Astrocyte (in vitro differentiated cells and primary cell): ENCODE measurements at regions not wholly inside any gene's neighbourhood (a gene's known extent, or its start where the extent isn't known, plus 50 kb on each side); places are given as distances from the start of the nearest gene placed in this dataset.

Experiments used
- DNase-seq: peaks from one replicate; pipeline ENCODE4 v3.0.0-alpha.2; 2010; ENCODE audit warnings: low read depth
- FAIRE-seq: peaks from 2 replicates; lab custom pipeline; 2011; peaks lifted over from hg19 to GRCh38; lab: Jason Lieb, UNC
- H2AFZ ChIP-seq: 2 replicates; pipeline ENCODE4 v1.6.0; 2012; ENCODE audit warnings: low read depth, low read length, inconsistent platforms
- H3K27ac ChIP-seq: 2 replicates; pipeline ENCODE4 v1.5.1; 2011; ENCODE audit warnings: low read depth, low read length, inconsistent platforms
- H3K27me3 ChIP-seq: 2 replicates; pipeline ENCODE4 v1.6.0; 2011; ENCODE audit warnings: low read length, inconsistent platforms; ENCODE audit not compliant: insufficient read depth
- H3K36me3 ChIP-seq: 2 replicates; pipeline ENCODE4 v1.5.1; 2011; ENCODE audit warnings: low read length, inconsistent platforms; ENCODE audit not compliant: insufficient read depth
- H3K4me1 ChIP-seq: 2 replicates; pipeline ENCODE4 v1.5.1; 2011; ENCODE audit warnings: low read length, inconsistent platforms; ENCODE audit not compliant: insufficient read depth
- H3K4me2 ChIP-seq: 2 replicates; pipeline ENCODE4 v1.6.0; 2012; ENCODE audit warnings: low read length, inconsistent platforms
- H3K4me3 ChIP-seq: 2 replicates; pipeline ENCODE4 v1.5.1; 2011; ENCODE audit warnings: low read depth, mild to moderate bottlenecking, low read length, inconsistent platforms; ENCODE audit not compliant: insufficient read depth
- H3K79me2 ChIP-seq: 2 replicates; pipeline ENCODE4 v1.6.0; 2012; ENCODE audit warnings: mild to moderate bottlenecking, low read length, inconsistent platforms; ENCODE audit not compliant: insufficient read depth
- H3K9ac ChIP-seq: 2 replicates; pipeline ENCODE4 v1.6.0; 2012; ENCODE audit warnings: mild to moderate bottlenecking, low read length, inconsistent platforms
- H3K9me3 ChIP-seq: 2 replicates; pipeline ENCODE4 v1.5.1; 2012; ENCODE audit warnings: low read depth, mild to moderate bottlenecking, low read length, inconsistent platforms; ENCODE audit not compliant: insufficient read depth
- H4K20me1 ChIP-seq: 2 replicates; pipeline ENCODE4 v1.6.0; 2012; ENCODE audit warnings: low read length, inconsistent platforms; ENCODE audit not compliant: insufficient read depth
- H3K27ac Mint-ChIP-seq: one replicate; pipeline ENCODE4 v1.8.0; 2021; ENCODE audit warnings: mild to moderate bottlenecking, mixed read lengths; ENCODE audit not compliant: unreplicated experiment
- H3K27me3 Mint-ChIP-seq: one replicate; pipeline ENCODE4 v1.8.0; 2021; ENCODE audit warnings: low read depth, mixed read lengths; ENCODE audit not compliant: unreplicated experiment
- H3K36me3 Mint-ChIP-seq: one replicate; pipeline ENCODE4 v1.8.0; 2021; ENCODE audit warnings: low read depth, mixed read lengths; ENCODE audit not compliant: unreplicated experiment
- H3K4me1 Mint-ChIP-seq: one replicate; pipeline ENCODE4 v1.8.0; 2021; ENCODE audit warnings: low read depth, mixed read lengths; ENCODE audit not compliant: unreplicated experiment
- H3K4me3 Mint-ChIP-seq: one replicate; pipeline ENCODE4 v1.8.0; 2021; ENCODE audit warnings: mild to moderate bottlenecking, moderate library complexity, mixed read lengths; ENCODE audit not compliant: unreplicated experiment
- H3K9me3 Mint-ChIP-seq: one replicate; pipeline ENCODE4 v1.8.0; 2021; ENCODE audit warnings: mild to moderate bottlenecking, mixed read lengths; ENCODE audit not compliant: unreplicated experiment
- CTCF ChIP-seq: IDR thresholded peaks from 2 replicates; pipeline ENCODE4 v1.5.1; 2011; ENCODE audit warnings: low read depth, mild to moderate bottlenecking, inconsistent platforms, low read length, moderate library complexity; ENCODE audit not compliant: insufficient read depth
- EZH2 ChIP-seq: IDR thresholded peaks from 2 replicates; pipeline ENCODE4 v1.6.1; 2012; ENCODE audit warnings: mild to moderate bottlenecking, low read length, inconsistent platforms; ENCODE audit not compliant: insufficient read depth

GRCh38 chr3:197432384-197433127, 123.2 kb downstream of the BDH1 start:
- H3K27me3 ChIP-seq = no peaks in the 10 kb centered on the region
- H3K36me3 ChIP-seq = no peaks in the 10 kb centered on the region
- Mint-ChIP-seq H3K9me3 (peaks cover 11% of the 10 kb centered on the region), H3K27me3 (peaks cover 2% of the 10 kb centered on the region), H3K4me1 (peaks cover 37% of the 10 kb centered on the region), H3K27ac (no peak overlapping the region), H3K36me3 (no peaks in the 10 kb centered on the region), H3K4me3 (no peak overlapping the region)
- H3K9me3 ChIP-seq = no peaks in the 10 kb centered on the region
- no peaks in the 10 kb centered on the region for H4K20me1 ChIP-seq
- H2AFZ ChIP-seq = no peak overlapping the region
- FAIRE-seq (no peak), DNase-seq (no peak)
- H3K79me2 ChIP-seq = no peaks in the 10 kb centered on the region
- no peak for TF ChIP-seq CTCF
- no peak for TF ChIP-seq EZH2
- no peak overlapping the region for H3K4me3 ChIP-seq
- no peak overlapping the region for H3K4me2 ChIP-seq
- no peak overlapping the region for H3K27ac ChIP-seq
- H3K4me1 ChIP-seq = peaks cover 39% of the 10 kb centered on the region
- H3K9ac ChIP-seq = no peak overlapping the region

GRCh38 chr3:197431346-197431910, 124.3 kb downstream of the BDH1 start:
- H3K27ac Mint-ChIP-seq = peak overlapping the region; percentile 43
- H3K79me2 ChIP-seq = no peaks in the 10 kb centered on the region

More at GRCh38 chr3:197431346-197431910, 124.3 kb downstream of the BDH1 start:
- DNase-seq (peak; percentile 43), FAIRE-seq (no peak)
- H3K36me3 ChIP-seq = no peaks in the 10 kb centered on the region
- Mint-ChIP-seq H3K9me3 (peaks cover 11% of the 10 kb centered on the region), H3K4me3 (no peak overlapping the region), H3K4me1 (peaks cover 37% of the 10 kb centered on the region), H3K27me3 (peaks cover 2% of the 10 kb centered on the region), H3K36me3 (no peaks in the 10 kb centered on the region)
- no peaks in the 10 kb centered on the region for H3K27me3 ChIP-seq
- peak overlapping the region; percentile 46 for H3K4me2 ChIP-seq
- peaks cover 39% of the 10 kb centered on the region for H3K4me1 ChIP-seq
- H3K4me3 ChIP-seq = no peak overlapping the region
- H2AFZ ChIP-seq = no peak overlapping the region
- no peak for TF ChIP-seq EZH2
- no peak for TF ChIP-seq CTCF
- no peaks in the 10 kb centered on the region for H3K9me3 ChIP-seq
- peak overlapping the region; percentile 52 for H3K9ac ChIP-seq
- peak overlapping the region; percentile 77 for H3K27ac ChIP-seq
- no peaks in the 10 kb centered on the region for H4K20me1 ChIP-seq
